B cell (primary cell): ENCODE measurements at regions not wholly inside any gene's neighbourhood (a gene's known extent, or its start where the extent isn't known, plus 50 kb on each side); places are given as distances from the start of the nearest gene placed in this dataset.

Experiments
- CTCF ChIP-seq: fragments of 200-600 bp; IDR thresholded peaks from one replicate; pipeline ENCODE4 v1.8.0; 2022; ENCODE audit warnings: antibody characterized with exemption, mild to moderate bottlenecking
- EZH2 ChIP-seq: IDR thresholded peaks from 2 replicates; pipeline ENCODE4 v1.6.1; 2012; ENCODE audit warnings: borderline replicate concordance, low read depth, mild to moderate bottlenecking, moderate library complexity, low read length; ENCODE audit not compliant: insufficient read depth, poor library complexity, severe bottlenecking

- TF ChIP-seq CTCF (no peak), EZH2 (no peak)
Measured at GRCh38 chr2:101612019-101612418, 85.5 kb upstream of the MAP4K4 start.
